ENCODE measurements at regions not wholly inside any gene's neighbourhood (a gene's known extent, or its start where the extent isn't known, plus 50 kb on each side); places are given as distances from the start of the nearest gene placed in this dataset.

- Histone ChIP-seq H3F3A (ENCODE audit: insufficient read depth, low read length) (no peaks in the 10 kb centered on the region), H3K9me3 (ENCODE audit: low read length) (no peaks in the 10 kb centered on the region), H3K79me2 (ENCODE audit: insufficient read depth, low read length) (no peaks in the 10 kb centered on the region)
Measured at GRCh38 chrX:40832723-40833122, 97.4 kb upstream of the MED14 start.

GRCh38 chrX:40834225-40834624, 98.9 kb upstream of the MED14 start:
- H4K20me1 ChIP-seq (ENCODE audit: insufficient read depth, low read length), result no peaks in the 10 kb centered on the region
- H3K27ac ChIP-seq (ENCODE audit: low read depth, low read length, poor library complexity, severe bottlenecking), result no peak overlapping the region
- H3K4me2 ChIP-seq (ENCODE audit: low read length), result no peak overlapping the region
- no peak overlapping the region for H3K9ac ChIP-seq (ENCODE audit: low read length)
- no peaks in the 10 kb centered on the region for H3K36me3 ChIP-seq (ENCODE audit: insufficient read depth, low read length)
- no peak overlapping the region for H2AFZ ChIP-seq (ENCODE audit: low read length)
- H3K4me3 ChIP-seq (ENCODE audit: low read depth, low read length, poor library complexity, severe bottlenecking), result no peak overlapping the region
- TF ChIP-seq CTCF (IDR thresholded peaks at IDR 0.05; ENCODE audit: low read length) (no peak), EZH2 (IDR thresholded peaks at IDR 0.05; ENCODE audit: borderline replicate concordance, low read length) (no peak)
- no peaks in the 10 kb centered on the region for H3K79me2 ChIP-seq (ENCODE audit: insufficient read depth, low read length)
- no peaks in the 10 kb centered on the region for H3K9me2 ChIP-seq (ENCODE audit: low read depth, low read length)
- no peaks in the 10 kb centered on the region for H3K9me3 ChIP-seq (ENCODE audit: low read length)
- H3K27me3 ChIP-seq (ENCODE audit: insufficient read depth, low read length), result no peaks in the 10 kb centered on the region
- no peaks in the 10 kb centered on the region for H3F3A ChIP-seq (ENCODE audit: insufficient read depth, low read length)
- H3K4me1 ChIP-seq (ENCODE audit: insufficient read depth, low read length, severe bottlenecking), result no peaks in the 10 kb centered on the region

More at GRCh38 chrX:40832723-40833122, 97.4 kb upstream of the MED14 start:
- Histone ChIP-seq H3K9me2 (ENCODE audit: low read depth, low read length) (no peaks in the 10 kb centered on the region), H3K4me1 (ENCODE audit: insufficient read depth, low read length, severe bottlenecking) (no peaks in the 10 kb centered on the region), H3K9ac (ENCODE audit: low read length) (no peak overlapping the region), H3K27me3 (ENCODE audit: insufficient read depth, low read length) (no peaks in the 10 kb centered on the region), H4K20me1 (ENCODE audit: insufficient read depth, low read length) (no peaks in the 10 kb centered on the region), H3K27ac (ENCODE audit: low read depth, low read length, poor library complexity, severe bottlenecking) (no peak overlapping the region), H3K4me2 (ENCODE audit: low read length) (no peak overlapping the region), H2AFZ (ENCODE audit: low read length) (no peak overlapping the region), H3K36me3 (ENCODE audit: insufficient read depth, low read length) (no peaks in the 10 kb centered on the region), H3K4me3 (ENCODE audit: low read depth, low read length, poor library complexity, severe bottlenecking) (no peak overlapping the region)
- TF ChIP-seq CTCF (IDR thresholded peaks at IDR 0.05; ENCODE audit: low read length), result no peak
- TF ChIP-seq EZH2 (IDR thresholded peaks at IDR 0.05; ENCODE audit: borderline replicate concordance, low read length), result no peak

- Histone ChIP-seq H3K79me2 (ENCODE audit: insufficient read depth, low read length) (no peaks in the 10 kb centered on the region), H2AFZ (ENCODE audit: low read length) (no peak overlapping the region), H3K9ac (ENCODE audit: low read length) (no peak overlapping the region), H3K4me3 (ENCODE audit: low read depth, low read length, poor library complexity, severe bottlenecking) (no peak overlapping the region), H3K27me3 (ENCODE audit: insufficient read depth, low read length) (no peaks in the 10 kb centered on the region), H3K27ac (ENCODE audit: low read depth, low read length, poor library complexity, severe bottlenecking) (no peak overlapping the region), H4K20me1 (ENCODE audit: insufficient read depth, low read length) (no peaks in the 10 kb centered on the region), H3K4me1 (ENCODE audit: insufficient read depth, low read length, severe bottlenecking) (no peaks in the 10 kb centered on the region), H3K36me3 (ENCODE audit: insufficient read depth, low read length) (no peaks in the 10 kb centered on the region), H3K9me3 (ENCODE audit: low read length) (no peaks in the 10 kb centered on the region), H3K4me2 (ENCODE audit: low read length) (no peak overlapping the region), H3F3A (ENCODE audit: insufficient read depth, low read length) (no peaks in the 10 kb centered on the region), H3K9me2 (ENCODE audit: low read depth, low read length) (no peaks in the 10 kb centered on the region)
- TF ChIP-seq CTCF (IDR thresholded peaks at IDR 0.05; ENCODE audit: low read length) (no peak), EZH2 (IDR thresholded peaks at IDR 0.05; ENCODE audit: borderline replicate concordance, low read length) (no peak)
Measured at GRCh38 chrX:40835526-40835925, 100.2 kb upstream of the MED14 start.
